DMS153 (cell line): ENCODE measurements at regions not wholly inside any gene's neighbourhood (a gene's known extent, or its start where the extent isn't known, plus 50 kb on each side); places are given as distances from the start of the nearest gene placed in this dataset.

Experiments
- DNase-seq: peaks from one replicate; lab custom pipeline; 2025; lab: John Stamatoyannopoulos, UW

DNA sequence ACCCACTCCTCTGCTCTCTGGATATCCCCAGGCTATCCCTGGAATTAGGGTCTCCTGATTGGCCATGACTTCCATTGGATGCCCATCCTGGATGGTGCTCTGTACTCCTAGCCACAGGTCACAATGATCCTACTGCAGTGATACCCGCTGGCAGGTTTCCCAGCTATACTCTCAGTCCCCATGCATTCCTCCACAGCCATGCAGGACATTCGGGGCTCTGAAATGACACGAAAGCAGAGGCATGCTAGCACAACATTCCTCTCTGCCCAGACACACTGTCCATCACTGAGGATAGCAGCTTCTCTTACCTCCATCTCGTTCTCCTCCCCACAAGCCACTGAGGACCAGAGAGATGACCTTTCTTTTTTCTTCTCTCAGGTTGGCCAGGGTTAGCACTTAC lies 51.7 kb upstream of the SPATS2L start:
- DNase-seq = no peak

DNA sequence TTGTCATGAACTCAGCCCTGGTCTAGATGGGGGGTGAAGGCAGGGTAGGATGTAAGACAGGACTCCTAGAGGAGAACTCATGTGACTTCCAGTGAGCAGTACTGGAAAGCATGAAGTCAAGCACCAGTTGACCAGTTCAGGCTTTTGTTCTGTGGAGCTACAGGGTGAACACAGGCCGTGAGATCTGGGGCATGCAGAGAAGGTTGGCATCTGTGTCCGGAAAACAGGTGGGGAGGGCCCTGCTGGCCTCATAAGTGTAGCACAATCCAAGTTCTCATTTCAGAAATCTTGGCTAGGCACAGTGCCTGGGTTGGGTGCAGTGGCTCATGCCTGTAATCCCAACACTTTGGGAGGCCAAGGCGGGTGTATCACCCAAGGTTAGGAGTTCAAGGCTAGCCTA lies 50.9 kb upstream of the SPATS2L start:
- DNase-seq = no peak
